Loucy (cell line): ENCODE measurements at regions not wholly inside any gene's neighbourhood (a gene's known extent, or its start where the extent isn't known, plus 50 kb on each side); places are given as distances from the start of the nearest gene placed in this dataset.

Experiments
- EZH2phosphoT487 ChIP-seq: fragments of 200-600 bp; IDR thresholded peaks from 2 replicates; pipeline ENCODE4 v1.6.1; 2018; ENCODE audit warnings: antibody characterized with exemption, mild to moderate bottlenecking, moderate library complexity, borderline replicate concordance
- TF ChIP-seq, protein P1 (sequence below): fragments of 200-600 bp; sonication (generic); conservative IDR thresholded peaks from 2 replicates; pipeline ENCODE4 v1.5.1; 2014; ENCODE audit warnings: mild to moderate bottlenecking, antibody characterized with exemption, low read length

DNA sequence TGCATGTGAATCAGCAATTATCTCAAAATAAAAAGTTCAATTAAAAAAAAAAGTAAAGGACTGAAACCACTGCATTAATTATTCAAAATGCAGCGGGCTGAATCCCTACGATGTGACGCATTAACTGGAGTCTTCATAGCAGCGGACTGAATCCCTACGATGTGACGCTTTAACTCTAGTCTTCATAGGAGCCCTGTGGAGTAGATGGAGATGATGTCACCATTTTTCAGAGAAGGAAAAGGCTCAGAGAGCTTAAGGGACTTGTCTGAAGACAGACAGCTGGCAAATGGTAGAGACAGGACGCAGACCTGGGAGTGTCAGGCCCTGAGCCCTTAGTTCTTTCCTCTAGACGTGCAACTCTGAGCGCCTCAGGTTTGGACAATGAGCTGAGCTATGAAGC lies 168.0 kb upstream of the MYL2 start:
- TF ChIP-seq, protein P1, sequence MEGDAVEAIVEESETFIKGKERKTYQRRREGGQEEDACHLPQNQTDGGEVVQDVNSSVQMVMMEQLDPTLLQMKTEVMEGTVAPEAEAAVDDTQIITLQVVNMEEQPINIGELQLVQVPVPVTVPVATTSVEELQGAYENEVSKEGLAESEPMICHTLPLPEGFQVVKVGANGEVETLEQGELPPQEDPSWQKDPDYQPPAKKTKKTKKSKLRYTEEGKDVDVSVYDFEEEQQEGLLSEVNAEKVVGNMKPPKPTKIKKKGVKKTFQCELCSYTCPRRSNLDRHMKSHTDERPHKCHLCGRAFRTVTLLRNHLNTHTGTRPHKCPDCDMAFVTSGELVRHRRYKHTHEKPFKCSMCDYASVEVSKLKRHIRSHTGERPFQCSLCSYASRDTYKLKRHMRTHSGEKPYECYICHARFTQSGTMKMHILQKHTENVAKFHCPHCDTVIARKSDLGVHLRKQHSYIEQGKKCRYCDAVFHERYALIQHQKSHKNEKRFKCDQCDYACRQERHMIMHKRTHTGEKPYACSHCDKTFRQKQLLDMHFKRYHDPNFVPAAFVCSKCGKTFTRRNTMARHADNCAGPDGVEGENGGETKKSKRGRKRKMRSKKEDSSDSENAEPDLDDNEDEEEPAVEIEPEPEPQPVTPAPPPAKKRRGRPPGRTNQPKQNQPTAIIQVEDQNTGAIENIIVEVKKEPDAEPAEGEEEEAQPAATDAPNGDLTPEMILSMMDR = no peak
- TF ChIP-seq EZH2phosphoT487 = no peak
